ENCODE measurements at regions not wholly inside any gene's neighbourhood (a gene's known extent, or its start where the extent isn't known, plus 50 kb on each side); places are given as distances from the start of the nearest gene placed in this dataset.

DNA sequence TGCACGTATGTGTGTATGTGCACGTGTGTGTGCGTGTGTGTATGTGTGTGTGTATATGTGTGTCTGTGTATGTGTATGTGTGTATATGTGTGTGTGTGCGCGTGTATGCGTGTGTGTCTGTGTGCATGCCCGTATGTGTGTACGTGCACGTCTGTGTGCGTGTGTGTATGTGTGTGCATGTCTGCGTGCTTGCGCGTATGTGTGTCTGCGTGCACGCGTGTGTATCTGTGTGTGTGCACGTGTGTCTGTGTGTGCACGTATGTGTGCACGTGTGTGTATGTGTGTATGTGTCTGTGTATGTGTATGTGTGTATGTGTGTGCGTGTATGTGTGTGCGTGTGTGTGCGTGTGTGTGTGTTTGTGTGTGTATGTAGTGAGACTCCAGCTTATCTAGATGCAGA, 97.5 kb upstream of the SPATS2L start:
- H3K4me1 ChIP-seq (ENCODE audit: control insufficient read depth, extremely low read depth, insufficient read depth, low read length) = no peaks in the 10 kb centered on the region
- DNase-seq (ENCODE audit: low read depth, low spot score) (no peak), FAIRE-seq (no peak)
- H3K4me2 ChIP-seq (ENCODE audit: insufficient read depth, low read length) = no peak overlapping the region
- H3K9me1 ChIP-seq (replicated peaks; ENCODE audit: control insufficient read depth, extremely low read depth, insufficient read depth, low read length) = no peaks in the 10 kb centered on the region
- no peaks in the 10 kb centered on the region for H3K79me2 ChIP-seq (ENCODE audit: control insufficient read depth, insufficient read depth, low read length)
- BruUV-seq (replicated peaks) = no TSS peak
- no peak overlapping the region for H2AFZ ChIP-seq (ENCODE audit: low read depth, low read length)
- POLR2A ChIA-PET = no interaction called here
- no peak overlapping the region for H3K4me3 ChIP-seq (replicated peaks in 1 of 3; ENCODE audit: insufficient read depth in 1 of 3, low read depth in 1 of 3, low read length in 3 of 3)
- no peaks in the 10 kb centered on the region for H3K9me3 ChIP-seq (replicated peaks; ENCODE audit: control insufficient read depth, insufficient read depth, low read length)
- TF ChIP-seq MYC (IDR thresholded peaks at IDR 0.05; ENCODE audit: low read depth, low read length) = no peak
- no peak for TF ChIP-seq FOS (IDR thresholded peaks at IDR 0.05; ENCODE audit: borderline replicate concordance, insufficient read depth, low read length)
- TF ChIP-seq GATA2 (IDR thresholded peaks at IDR 0.05; ENCODE audit: insufficient read depth, insufficient read length, low read depth, low read length) = no peak
- no peak for TF ChIP-seq POLR2AphosphoS5 (IDR thresholded peaks at IDR 0.05; ENCODE audit: insufficient read depth, low read depth, low read length)
- dilution Hi-C loops (cut with MboI; ENCODE audit: extremely low pct_ligation_motif_present, low sequenced_read_pairs) = no loop called here
- CTCF ChIA-PET = no interaction called here
- no peak overlapping the region for H3K9ac ChIP-seq (replicated peaks; ENCODE audit: extremely low read depth, insufficient read depth, low read length)
- no peaks in the 10 kb centered on the region for H3K36me3 ChIP-seq (ENCODE audit: control insufficient read depth in 2 of 2, extremely low read depth in 1 of 2, insufficient read depth in 2 of 2, low read length in 2 of 2)
- H3K27me3 ChIP-seq (ENCODE audit: control insufficient read depth in 2 of 2, insufficient read depth in 2 of 2, low read length in 2 of 2) = peaks cover 2 to 5% of the 10 kb centered on the region in 2 experiments
- H4K20me1 ChIP-seq (replicated peaks; ENCODE audit: control insufficient read depth, extremely low read depth, insufficient read depth, low read length) = no peaks in the 10 kb centered on the region
- intact Hi-C loops (cut with micrococcal nuclease) = no loop called here
- H3K27ac ChIP-seq (ENCODE audit: insufficient read depth, low read depth, low read length) = no peak overlapping the region

DNA sequence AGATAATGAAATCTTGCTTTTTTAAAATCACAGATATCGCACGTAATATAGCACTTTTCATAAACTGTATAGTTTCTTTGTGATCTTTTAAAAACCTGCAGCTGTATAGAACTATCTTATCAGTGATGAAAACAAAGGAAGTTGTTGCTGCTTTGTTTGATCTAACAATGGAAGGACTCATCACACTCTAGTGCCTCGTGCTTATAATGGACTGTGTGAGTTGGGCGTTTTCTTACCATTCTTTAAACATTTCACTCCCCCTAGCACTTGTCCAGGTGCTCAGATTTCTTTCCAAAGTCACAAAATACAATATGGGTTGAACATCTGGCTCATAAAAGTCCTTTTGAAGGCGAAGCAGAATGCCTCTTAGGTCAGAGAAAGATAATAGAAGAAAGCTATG, 94.8 kb upstream of the SPATS2L start:
- BruUV-seq (replicated peaks) = no TSS peak
- CTCF ChIA-PET = no interaction called here
- Histone ChIP-seq H2AFZ (ENCODE audit: low read depth, low read length) (no peak overlapping the region), H3K27me3 (ENCODE audit: control insufficient read depth in 2 of 2, insufficient read depth in 2 of 2, low read length in 2 of 2) (peaks cover 2 to 5% of the 10 kb centered on the region in 2 experiments), H3K9me3 (replicated peaks; ENCODE audit: control insufficient read depth, insufficient read depth, low read length) (no peaks in the 10 kb centered on the region), H3K4me2 (ENCODE audit: insufficient read depth, low read length) (no peak overlapping the region), H3K9me1 (replicated peaks; ENCODE audit: control insufficient read depth, extremely low read depth, insufficient read depth, low read length) (no peaks in the 10 kb centered on the region), H3K36me3 (ENCODE audit: control insufficient read depth in 2 of 2, extremely low read depth in 1 of 2, insufficient read depth in 2 of 2, low read length in 2 of 2) (no peaks in the 10 kb centered on the region), H3K4me1 (ENCODE audit: control insufficient read depth, extremely low read depth, insufficient read depth, low read length) (no peaks in the 10 kb centered on the region), H3K27ac (ENCODE audit: insufficient read depth, low read depth, low read length) (no peak overlapping the region), H3K4me3 (replicated peaks in 1 of 3; ENCODE audit: insufficient read depth in 1 of 3, low read depth in 1 of 3, low read length in 3 of 3) (no peak overlapping the region), H4K20me1 (replicated peaks; ENCODE audit: control insufficient read depth, extremely low read depth, insufficient read depth, low read length) (no peaks in the 10 kb centered on the region), H3K79me2 (ENCODE audit: control insufficient read depth, insufficient read depth, low read length) (no peaks in the 10 kb centered on the region), H3K9ac (replicated peaks; ENCODE audit: extremely low read depth, insufficient read depth, low read length) (no peak overlapping the region)
- POLR2A ChIA-PET = no interaction called here
- TF ChIP-seq MYC (IDR thresholded peaks at IDR 0.05; ENCODE audit: low read depth, low read length) (no peak), POLR2AphosphoS5 (IDR thresholded peaks at IDR 0.05; ENCODE audit: insufficient read depth, low read depth, low read length) (no peak), EZH2 (IDR thresholded peaks at IDR 0.05; ENCODE audit: borderline replicate concordance, low read depth, low read length, severe bottlenecking) (no peak), FOS (IDR thresholded peaks at IDR 0.05; ENCODE audit: borderline replicate concordance, insufficient read depth, low read length) (no peak), GATA2 (IDR thresholded peaks at IDR 0.05; ENCODE audit: insufficient read depth, insufficient read length, low read depth, low read length) (no peak), JUN (IDR thresholded peaks at IDR 0.05; ENCODE audit: borderline replicate concordance, insufficient read depth, insufficient read length, low read depth) (no peak), POLR2A (IDR thresholded peaks at IDR 0.05; ENCODE audit: low read depth, low read length) (no peak)
- TF ChIP-seq, protein P1, sequence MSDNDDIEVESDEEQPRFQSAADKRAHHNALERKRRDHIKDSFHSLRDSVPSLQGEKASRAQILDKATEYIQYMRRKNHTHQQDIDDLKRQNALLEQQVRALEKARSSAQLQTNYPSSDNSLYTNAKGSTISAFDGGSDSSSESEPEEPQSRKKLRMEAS (IDR thresholded peaks at IDR 0.05; ENCODE audit: insufficient read depth, insufficient read length) = no peak
- TF ChIP-seq, protein P2, sequence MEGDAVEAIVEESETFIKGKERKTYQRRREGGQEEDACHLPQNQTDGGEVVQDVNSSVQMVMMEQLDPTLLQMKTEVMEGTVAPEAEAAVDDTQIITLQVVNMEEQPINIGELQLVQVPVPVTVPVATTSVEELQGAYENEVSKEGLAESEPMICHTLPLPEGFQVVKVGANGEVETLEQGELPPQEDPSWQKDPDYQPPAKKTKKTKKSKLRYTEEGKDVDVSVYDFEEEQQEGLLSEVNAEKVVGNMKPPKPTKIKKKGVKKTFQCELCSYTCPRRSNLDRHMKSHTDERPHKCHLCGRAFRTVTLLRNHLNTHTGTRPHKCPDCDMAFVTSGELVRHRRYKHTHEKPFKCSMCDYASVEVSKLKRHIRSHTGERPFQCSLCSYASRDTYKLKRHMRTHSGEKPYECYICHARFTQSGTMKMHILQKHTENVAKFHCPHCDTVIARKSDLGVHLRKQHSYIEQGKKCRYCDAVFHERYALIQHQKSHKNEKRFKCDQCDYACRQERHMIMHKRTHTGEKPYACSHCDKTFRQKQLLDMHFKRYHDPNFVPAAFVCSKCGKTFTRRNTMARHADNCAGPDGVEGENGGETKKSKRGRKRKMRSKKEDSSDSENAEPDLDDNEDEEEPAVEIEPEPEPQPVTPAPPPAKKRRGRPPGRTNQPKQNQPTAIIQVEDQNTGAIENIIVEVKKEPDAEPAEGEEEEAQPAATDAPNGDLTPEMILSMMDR (IDR thresholded peaks at IDR 0.05; ENCODE audit: extremely low read depth in 1 of 2, insufficient read depth in 1 of 2, low read depth in 1 of 2, low read length in 2 of 2) = no peak
- FAIRE-seq = no peak
- dilution Hi-C loops (cut with MboI; ENCODE audit: extremely low pct_ligation_motif_present, low sequenced_read_pairs) = no loop called here
- intact Hi-C loops (cut with micrococcal nuclease) = no loop called here
- DNase-seq (ENCODE audit: low read depth, low spot score) = no peak

Data from endothelial cell of umbilical vein (primary cell).